ENCODE measurements at regions not wholly inside any gene's neighbourhood (a gene's known extent, or its start where the extent isn't known, plus 50 kb on each side); places are given as distances from the start of the nearest gene placed in this dataset.

DNA sequence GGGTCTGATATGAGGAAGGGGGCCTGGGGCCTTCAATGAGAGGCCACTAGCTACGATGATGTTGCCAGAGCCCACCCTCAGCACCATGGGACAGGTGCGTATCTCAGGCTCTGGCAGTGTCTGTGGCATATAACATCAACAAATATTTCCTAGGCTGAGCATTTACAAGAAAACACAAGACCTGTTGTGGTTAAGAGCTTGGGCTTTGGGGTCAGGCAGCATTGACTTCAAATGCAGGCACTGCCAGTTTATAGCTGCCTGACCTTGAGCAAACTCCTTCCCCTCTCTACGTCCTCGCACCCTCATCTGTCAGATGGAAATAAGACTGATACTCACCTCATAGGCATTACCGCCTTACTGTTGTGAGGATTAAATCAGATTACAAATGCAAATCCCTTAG lies 156.0 kb downstream of the KATNAL1 start:
- DNase-seq, result no peak

DNA sequence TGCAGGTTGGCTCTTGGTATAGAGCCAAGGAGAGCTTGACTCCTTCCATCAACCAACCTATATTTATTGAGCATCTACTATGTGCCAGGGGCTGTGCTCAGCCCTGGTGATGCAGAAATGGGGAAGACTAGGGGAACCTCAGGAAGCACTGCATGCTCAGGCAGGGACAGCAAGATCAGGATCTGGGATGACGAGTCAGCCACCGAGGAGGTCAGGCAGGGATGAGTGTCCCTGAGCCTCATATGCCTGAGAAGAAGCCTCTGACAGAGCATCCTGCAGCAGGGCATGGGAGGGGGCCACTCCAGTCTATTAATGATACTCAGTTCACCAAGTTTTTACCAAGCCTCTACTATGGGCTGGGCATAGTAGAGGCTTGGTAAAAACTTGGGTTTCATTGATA lies 158.1 kb downstream of the KATNAL1 start:
- no peak for DNase-seq

DNA sequence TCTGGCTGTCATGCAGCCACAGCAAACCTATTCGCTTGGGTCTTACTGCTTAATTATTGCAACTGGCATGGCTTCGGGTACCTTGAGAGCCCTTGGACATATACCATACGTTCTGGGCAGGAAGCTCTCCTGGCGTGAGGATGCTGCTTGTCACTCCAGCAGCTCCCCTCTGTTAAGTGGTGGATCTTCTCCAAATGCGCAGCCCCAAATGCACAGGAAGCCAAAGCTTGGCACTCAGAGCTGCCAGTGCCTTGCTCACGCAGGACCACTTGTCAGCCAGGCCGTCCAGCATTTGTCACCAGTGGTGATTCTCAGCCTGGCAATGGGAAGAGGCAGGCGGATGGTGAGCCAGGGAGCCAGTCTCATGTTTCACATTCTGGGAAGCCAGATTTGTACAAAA lies 158.6 kb downstream of the KATNAL1 start:
- no peak for DNase-seq

DNA sequence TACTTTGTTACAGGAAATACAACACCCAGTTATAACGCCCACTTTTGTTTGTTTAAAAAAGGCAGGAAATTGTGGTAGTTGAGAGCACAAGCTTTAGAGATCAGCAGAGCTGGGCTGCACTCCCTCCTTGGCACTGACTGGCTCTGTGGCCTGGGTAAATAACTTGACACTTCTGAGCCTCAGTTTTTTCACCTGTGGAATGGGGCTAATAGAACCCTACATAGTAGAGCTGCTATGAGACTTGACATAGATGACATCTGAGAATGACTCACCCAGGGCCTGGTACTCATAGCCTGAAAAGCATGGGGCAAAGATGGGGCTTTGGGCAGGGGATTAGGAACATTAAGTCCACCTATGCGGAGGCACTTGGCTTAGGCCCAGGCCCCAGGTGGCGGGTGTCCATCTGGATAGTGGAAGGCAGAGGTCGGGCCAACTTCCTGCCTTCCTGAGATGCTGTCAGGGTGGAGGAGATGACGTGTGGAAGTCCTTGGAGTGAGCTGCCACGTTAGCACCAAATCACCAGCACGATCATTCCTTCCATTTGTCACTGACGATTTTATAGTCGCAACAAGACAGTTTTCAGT lies 159.1 kb downstream of the KATNAL1 start:
- DNase-seq, result peak; percentile 85

DNA sequence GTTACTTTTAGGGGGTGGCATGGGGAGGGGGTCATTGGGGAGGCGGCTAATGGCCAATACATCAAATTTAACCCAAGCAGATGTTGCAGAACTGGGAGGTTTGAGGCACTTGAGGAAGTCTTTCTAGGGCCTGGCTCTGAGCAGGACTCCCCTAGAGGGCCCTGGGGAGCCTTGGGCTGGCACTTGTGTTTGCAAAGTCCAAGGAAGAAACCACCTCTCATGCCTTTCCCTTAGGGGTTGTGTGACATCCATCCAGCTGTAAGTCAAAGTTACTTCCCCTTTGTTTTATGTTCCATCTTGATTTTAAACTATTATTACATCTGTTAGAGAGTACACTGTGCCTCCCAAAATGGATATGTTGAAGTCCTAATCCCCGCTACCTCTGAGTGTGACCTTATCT lies 159.9 kb downstream of the KATNAL1 start:
- no peak for DNase-seq

DNA sequence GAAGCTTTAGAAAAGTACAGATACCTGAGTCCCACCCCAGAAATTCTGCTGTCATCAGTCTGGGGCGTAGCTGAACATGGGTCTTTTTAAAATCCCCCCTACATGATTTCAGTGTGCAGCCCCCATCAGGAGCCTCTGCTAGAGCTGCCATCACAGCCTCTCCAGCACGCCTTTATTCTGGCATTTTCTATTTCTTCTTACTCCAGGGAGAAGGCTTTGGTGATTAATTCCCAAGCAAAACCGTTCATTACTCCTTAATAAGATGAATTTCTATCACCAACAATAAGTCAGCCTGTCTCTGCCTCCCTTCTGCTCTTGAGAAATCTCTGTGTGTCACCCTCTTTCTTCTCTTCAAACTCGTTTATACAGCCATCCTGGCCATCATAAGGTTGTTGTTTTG lies 160.3 kb downstream of the KATNAL1 start:
- no peak for DNase-seq

DNA sequence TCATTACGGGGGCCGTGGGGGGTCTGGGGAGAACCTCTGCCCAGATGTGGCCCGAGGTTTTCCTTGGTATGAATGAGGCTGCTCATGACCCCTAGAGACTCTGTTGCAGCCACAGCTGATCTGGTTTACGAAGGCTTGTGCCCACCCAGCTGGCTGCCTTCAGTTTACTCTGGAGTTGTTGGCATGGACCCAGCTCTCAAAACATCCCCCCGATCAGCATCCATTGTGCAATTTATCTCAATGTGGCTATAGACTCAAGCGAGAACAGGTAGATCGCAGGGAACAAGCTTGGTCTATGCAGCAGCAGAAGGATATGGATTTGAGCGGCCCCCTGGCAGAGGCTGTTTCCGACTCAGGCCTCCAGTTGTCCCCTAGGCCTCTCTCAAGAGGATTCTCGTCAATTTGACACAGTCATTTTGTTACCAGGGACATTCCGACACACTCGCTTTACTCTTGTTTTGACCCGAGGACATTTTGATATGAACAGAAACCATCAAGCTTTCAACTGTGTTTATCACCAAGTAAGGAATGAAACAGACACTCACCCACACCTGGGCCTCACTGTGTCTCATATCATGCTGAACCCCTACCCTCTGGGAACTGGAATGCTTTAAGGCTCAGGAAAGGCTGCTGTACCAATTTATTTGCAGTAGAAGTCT lies 161.5 kb downstream of the KATNAL1 start:
- peak; percentile 92 for DNase-seq

DNA sequence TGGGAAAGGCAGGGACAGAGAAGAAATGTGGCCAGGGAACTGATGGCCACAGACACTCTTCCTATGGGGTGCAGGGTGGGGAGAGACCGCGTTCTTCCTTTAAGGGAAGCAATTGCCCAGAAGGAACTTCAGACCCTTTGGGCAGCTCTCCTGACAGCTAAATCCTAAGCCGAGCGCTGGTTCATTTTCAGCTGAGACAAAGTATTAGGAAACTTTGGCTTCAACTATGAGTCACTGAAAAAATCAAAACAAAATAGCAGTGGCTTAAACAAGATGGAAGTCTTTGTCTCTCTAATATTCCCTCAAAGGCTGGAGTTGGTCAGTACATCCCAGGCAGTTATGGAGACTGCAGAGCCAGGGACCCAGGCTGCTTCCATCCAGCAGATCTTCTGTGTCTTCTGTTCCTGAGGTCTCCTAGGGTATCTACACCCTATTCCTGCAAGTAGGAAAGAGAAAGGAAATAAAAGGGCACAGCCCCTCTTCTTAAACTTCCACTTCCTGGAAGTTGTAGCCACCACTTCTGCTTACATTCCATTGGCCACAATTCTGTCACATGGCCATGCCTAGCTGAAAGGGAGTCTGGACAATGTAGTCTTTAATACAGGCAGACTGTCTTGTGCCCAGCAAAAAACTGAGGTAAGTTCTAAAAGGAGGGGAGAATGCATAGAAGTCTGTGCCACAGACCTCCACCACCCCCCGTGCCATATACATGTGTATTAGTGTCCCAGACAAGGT lies 163.5 kb downstream of the KATNAL1 start:
- peak; percentile 72 for DNase-seq

DNA sequence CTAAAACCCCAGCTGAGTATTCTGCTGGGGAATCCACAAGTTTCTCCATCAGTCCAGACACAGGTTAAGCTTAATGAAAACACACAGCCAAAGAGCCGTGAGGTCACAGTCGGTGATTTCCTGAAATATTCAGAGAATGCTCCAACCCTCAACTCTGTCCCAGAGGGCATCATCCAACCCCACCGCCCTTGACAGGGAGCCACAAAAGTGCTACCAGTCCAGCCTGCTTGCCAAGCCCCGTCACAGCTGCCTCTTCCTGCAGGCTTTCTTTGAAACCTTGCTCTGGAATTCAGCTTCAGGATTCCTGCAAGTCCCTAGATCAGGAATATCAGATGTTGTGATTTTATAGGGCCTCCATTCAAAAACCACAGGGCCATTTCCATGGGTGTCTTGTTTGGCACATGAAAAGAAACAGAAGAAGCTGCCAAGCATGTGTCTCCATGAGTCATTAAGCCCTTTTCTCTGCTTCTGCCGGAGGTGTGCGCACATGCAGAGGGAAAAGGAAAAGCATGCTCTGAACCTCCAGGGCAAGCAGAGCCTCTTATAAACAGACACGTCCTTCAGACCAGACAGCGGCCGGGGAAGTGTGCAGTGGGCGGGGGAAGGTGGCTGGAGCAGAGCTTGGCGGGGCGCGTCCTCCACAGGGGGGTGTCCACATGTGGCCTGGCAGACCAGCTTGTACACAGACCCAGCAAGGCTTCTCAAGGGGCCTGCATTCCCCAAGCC lies 164.7 kb downstream of the KATNAL1 start:
- DNase-seq, result peak; percentile 66

DNA sequence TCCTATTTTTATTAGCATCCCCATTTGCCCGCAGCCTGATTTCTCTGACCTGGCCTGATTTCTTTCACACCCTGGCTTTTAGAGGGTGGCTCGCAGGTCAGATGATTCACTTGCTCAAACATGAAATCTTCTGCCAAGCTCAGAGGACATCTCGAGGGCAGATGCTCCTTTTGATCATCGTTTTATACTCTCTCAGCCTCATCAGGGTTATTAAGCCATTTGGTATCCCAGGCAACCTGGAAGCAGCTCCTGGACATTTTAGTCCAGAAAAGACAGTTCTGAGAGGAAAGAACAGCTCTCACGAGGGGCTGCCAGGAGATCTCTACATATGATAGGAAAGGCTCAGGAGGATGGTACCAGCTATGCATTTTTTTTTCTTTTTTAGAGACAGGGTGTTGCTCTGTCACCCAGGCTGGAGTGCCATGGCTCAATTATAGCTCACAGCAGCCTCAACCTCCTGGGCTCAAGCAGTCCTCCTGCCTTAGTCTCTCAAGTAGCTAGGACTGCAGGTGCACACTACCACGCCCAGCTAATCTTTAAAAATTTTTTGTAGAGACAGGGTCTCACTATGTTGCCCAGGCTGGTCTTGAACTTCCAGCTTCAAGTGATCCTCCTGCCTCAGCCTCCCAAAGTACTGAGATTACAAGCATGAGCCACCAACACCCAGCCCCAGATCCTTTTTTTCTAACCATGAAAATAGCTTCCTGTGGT lies 165.4 kb downstream of the KATNAL1 start:
- no peak for DNase-seq

DNA sequence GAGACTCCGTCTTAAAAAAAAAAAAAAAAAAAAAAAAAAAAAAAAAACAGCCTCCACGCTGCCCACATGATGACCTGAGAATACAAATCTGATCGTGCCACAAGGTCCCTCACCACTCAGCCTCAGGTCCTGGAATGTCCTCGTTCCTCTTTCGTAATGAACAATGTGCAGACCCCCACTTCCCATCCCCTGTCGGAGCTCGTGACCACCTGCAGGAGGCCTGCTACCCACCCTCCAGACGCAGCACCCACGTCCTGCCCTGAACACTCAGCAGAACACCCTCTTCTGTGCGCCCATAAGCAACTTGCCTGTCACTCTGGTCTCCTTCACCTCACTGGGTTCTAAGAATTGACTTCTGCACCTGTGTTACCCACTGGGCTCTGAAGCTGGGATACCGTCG lies 166.4 kb downstream of the KATNAL1 start:
- DNase-seq, result no peak

DNA sequence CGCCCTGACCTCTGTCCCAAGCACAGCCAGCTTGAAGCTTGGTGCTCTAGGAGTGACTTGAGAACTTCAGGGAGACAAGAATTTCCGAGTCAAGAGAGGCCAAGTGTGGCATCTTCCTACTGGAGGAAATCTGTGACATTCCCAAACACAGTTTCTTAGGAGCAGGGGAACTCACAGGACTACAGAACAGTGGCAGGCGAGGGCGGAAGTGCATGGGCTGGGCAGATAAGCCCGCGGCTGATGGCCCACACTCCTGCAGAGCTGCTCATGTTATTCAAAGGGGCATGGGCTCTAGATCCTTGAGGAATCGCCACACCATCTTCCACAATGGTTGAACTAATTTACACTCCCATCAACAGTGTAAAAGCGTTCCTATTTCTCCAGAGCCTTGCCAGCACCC lies 168.8 kb downstream of the KATNAL1 start:
- DNase-seq, result no peak

DNA sequence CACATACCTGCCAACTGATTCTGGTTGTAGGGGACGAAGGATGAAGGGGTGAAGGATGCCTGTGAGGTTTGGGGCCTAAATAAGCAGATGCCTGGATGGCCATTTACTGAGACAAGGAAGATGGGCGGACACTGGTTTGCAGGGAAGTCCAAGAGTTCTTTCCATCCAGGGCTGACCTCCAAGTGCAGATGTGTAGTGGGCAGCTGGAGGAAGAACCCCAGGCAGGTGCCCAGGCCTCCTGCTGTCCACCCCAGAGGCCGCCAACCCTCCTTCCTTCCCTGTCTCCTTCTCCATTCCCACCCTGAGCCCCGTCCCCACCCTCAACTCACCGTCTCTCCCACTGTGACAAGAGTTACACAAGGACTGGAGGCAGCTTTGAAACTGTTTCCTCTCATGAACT lies 171.5 kb downstream of the KATNAL1 start:
- no peak for DNase-seq

DNA sequence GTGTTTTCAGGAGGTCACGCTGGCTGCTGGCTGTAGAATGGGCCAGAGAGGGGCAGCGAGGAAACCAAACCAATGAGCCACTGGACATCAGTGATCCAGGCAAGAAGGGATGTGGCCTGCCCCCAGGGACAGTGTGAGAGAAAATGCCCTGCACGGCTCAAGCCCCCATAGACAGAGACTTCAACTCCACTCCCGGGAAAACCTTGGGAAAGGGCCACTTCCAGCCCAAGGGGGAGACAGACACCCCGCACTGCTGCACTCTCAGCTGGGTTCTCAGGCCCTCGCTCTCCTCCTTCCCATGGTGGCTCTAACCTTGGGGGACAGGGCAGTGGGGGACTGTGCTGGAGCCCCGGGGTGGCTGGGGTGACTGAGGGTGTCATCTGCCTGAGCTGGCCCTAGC lies 172.0 kb downstream of the KATNAL1 start:
- DNase-seq, result no peak

DNA sequence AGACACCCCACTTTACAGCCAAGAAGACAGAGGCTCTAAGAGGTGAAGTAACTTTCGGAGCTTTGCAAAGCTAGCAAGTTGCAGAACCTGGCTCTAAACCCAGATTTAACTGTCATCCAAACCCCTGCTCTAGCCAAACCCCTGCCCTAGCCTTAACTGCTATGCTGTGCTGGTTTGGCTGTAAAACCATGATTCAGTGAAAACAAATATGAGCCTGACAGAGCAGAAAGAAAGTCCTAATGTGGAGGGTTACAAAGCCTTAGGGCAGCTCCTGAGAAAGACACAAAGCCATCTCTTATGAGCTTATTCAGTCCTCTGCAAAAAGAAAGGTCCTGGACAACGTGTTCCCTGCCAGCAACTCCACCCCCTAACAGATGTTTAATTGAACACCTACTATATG lies 172.8 kb downstream of the KATNAL1 start:
- no peak for DNase-seq

DNA sequence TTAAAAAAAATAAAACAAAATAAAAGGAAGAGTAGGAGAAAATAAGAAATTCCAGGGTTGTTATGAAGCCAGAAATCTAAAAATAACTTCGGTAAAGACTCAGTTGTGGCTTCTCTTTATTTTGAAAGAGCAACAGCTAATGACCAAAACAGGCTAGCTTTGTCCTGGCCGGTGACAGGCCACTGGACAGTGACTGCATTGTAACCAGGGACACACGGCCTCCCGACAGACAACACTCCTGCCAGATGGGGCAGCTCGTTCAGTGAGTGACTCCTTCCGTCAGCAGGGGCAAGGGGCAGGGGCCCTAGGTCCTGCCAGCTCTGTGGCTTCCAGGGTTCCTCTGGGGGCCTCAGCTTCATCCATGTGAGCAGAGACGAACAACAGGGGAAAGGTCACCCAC lies 173.4 kb downstream of the KATNAL1 start:
- DNase-seq, result no peak

DNA sequence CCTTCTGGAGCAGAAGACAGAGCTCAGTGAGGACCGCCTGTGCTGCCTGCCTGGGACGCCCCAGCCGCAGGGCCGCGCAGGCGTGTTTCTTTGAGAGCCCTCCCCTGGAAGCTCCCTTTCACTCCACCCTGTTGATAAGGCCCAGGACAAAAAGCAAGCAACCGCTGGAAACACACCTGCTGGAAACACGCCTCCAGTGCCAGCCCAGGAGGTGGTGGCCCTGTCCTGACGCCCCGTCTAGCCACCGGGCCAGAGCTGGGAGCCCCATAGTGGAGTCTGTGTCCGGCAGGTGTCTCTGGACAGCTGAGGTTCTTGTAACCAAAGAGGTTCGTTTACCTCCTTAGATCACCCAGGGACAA lies 173.8 kb downstream of the KATNAL1 start:
- DNase-seq, result no peak

DNA sequence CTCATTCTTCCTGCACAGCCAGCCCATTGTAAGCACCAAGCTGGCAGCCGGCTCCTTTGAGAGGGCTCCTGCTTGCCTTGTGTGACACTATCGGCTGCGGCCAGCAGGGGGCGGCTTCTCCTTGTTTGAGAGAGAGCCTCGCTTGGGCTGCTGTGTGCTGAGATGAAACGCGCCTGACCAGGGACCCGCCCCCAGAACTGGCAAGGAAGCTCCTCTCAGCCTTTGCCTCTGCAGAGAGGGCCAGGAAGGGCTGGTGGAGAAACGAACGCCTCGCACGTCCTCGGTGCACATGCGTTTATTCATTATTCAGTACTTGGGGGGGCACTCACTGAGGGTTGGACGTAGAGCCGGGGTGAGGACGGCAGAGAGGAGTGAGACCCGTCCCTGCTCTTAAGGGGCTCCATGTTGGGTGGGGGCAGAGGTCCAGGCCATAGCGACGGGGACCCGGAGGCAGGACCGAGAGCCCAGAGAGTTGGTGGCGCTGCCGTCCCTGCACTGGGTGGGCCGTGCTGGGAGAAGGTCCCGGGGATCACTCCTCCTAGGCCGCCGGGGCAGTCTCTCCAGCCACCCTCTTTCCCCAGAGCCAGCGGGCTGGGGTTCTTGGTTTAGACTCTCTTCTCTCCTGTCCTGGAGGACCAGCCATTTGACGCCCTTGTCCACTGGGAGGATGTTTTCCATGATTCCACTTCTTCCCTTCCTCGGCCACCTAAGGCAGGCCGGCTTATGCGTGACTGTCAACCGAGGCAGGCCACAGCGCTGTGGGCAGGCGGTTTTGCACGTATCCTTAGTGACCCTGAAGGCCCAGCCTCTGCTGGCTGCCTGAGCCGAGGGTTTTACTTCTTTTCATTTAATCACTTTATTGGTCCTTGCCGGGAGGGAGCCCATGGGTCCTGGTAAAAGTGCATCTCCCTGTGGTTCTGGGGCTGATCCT lies 174.5 kb downstream of the KATNAL1 start:
- DNase-seq, result peak; percentile 98

DNA sequence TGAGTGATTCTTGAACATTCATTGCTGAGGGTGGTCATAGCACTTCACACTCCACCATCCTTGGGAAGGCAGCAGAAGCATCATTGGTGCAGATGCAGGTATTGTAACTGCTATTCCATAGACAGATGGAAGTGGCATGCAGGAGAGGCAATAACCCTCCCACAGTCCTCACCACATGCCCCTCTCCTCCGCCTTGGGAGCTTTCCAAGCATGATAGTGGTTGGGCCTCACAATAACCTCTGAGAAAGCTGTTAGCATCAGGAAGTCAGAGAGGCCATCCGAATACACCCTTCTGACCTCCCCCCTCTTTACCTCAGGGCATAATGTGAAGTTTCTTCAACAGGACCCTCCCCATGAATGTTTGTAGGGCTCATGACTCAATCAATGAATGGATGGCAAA lies 177.9 kb downstream of the KATNAL1 start:
- DNase-seq, result no peak

DNA sequence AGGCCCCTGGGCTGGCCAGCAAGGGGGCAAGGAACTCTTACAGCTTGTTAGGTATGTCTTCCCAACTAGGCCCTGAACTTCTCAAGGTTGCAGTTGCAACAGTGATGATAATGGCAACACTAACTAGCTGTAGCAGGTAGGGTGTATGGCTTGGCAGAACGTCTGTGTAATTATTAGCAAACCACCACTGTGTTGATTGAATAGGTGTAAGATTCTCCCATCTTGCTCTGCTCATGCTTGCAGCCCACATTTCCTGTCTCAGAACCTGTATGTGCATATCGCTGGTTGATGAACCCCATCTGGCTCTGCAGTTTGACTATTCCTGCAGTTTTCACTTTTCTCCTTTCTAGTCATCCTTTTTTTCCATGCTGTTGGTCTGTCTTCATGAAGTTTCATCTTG lies 178.8 kb downstream of the KATNAL1 start:
- DNase-seq, result no peak

DNA sequence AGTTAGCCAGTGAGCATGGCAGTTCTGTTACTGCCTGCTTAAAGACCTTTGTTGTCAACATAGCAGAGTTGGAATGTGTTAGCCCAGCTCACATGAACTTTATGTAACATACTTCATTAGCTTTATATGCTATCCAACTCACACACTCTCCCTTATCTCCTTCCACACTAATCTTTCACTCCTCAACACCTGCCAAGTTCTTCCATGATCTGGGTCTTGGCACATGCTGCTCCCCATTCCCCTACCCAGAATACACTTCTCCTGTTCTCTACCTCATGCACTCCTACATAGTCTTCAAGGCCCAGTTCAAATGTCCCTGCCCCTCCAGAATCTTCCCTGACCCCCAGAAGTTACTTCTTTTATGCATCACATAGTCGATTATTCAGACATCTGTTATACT lies 179.3 kb downstream of the KATNAL1 start:
- DNase-seq, result no peak

DNA sequence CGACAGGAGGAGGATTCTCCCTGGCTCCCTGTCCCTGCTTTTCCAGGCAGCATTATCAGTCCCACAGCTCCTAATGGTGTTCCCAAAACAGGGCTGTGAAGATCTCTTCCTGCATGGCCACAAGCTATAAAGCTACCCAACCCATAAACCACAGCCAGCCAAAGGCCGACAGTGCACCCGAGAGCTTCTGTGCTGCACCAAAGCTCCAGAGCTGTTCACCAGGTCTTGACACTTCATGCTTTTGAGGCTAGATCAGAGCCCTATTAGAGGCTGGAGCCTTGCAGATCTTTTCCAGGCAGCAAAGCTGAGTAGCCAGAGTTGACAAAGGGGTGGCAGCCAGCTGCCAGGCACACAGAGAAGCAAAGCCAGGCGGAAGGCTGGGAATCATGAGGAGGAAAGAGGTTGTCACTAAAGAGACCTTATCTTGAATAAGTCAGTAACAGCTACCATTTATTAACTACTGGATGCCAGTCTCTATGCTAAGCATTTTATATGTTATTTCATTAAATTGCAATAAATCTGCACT lies 180.4 kb downstream of the KATNAL1 start:
- DNase-seq, result no peak
